ENCODE measurements at regions not wholly inside any gene's neighbourhood (a gene's known extent, or its start where the extent isn't known, plus 50 kb on each side); places are given as distances from the start of the nearest gene placed in this dataset.
"Not testable (repeated sequence)": the region's sequence is repeated elsewhere in the genome, so short reads cannot be mapped to it uniquely, and the experiment has no call there.

DNA sequence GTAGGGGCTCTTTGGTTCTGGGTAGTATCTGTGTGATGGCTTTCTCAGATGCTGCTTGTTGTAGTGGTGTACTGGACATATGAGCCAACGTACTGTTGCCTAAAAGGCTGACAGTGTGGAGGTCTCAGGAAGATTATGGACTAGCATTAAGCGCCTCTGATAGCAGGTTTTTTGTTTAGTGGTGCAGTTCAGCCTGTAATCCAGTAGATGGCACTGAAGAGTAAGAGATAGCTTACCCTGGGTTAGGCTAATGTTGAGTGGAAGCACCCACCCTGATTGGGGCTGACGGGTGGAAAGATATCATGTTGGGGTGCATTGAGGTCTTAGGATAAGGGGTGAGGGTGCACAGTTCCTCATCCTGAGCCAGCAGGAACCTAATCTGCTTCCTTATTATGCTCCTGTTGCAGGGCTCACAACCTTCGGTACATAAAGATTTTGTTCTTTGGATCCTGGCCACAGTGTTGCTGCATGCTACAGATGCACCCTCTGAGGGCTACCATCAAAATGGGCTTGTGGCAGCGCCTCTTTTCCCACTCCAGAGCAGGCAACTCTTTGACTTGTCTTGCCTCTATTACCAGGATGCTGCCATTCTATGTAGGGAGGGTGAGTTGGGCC is 79.6 kb downstream of the MSTN start:
- no CpG with 5 or more reads among the region's 5 CpGs for WGBS (ENCODE audit: extremely low coverage, insufficient coverage, insufficient read length)
- no peak overlapping the region for H2AK5ac ChIP-seq (ENCODE audit: low read length)
- no peaks in the 10 kb centered on the region for H3K36me3 ChIP-seq (ENCODE audit: control insufficient read depth in 1 of 2, insufficient read depth in 2 of 2, low read length in 2 of 2)
- no peak overlapping the region for H3K18ac ChIP-seq (ENCODE audit: low read length)
- H3K14ac ChIP-seq (ENCODE audit: low read length): no peak overlapping the region
- no peak overlapping the region for H2AFZ ChIP-seq (ENCODE audit: insufficient read depth, low read length, poor library complexity)
- H3K79me2 ChIP-seq (ENCODE audit: control insufficient read depth, insufficient read depth, low read length, poor library complexity): no peaks in the 10 kb centered on the region
- no peak overlapping the region for H2BK120ac ChIP-seq (ENCODE audit: insufficient read depth, low read length, poor library complexity)
- H2BK12ac ChIP-seq (ENCODE audit: low read length): no peak overlapping the region
- no peak overlapping the region for H4K8ac ChIP-seq (ENCODE audit: low read depth, low read length)
- no peak overlapping the region for H4K91ac ChIP-seq (ENCODE audit: low read depth, low read length)
- no peaks in the 10 kb centered on the region for H3K27me3 ChIP-seq (ENCODE audit: insufficient read depth, low read length)
- no peak overlapping the region for H4K12ac ChIP-seq (ENCODE audit: low read depth, low read length)
- H3K23ac ChIP-seq (ENCODE audit: low read length): no peak overlapping the region
- H2BK5ac ChIP-seq (ENCODE audit: low read depth, low read length, poor library complexity): no peak overlapping the region
- H3K4ac ChIP-seq (ENCODE audit: low read depth, low read length): no peak overlapping the region
- no peaks in the 10 kb centered on the region for H3K4me1 ChIP-seq (ENCODE audit: control insufficient read depth in 1 of 2, insufficient read depth in 2 of 2, low read length in 2 of 2)
- no peak overlapping the region for H3K4me2 ChIP-seq (ENCODE audit: low read length)
- peaks cover 9% of the 10 kb centered on the region for H3K9me3 ChIP-seq (ENCODE audit: insufficient read depth, low read depth, low read length)
- no peak overlapping the region for H3K4me3 ChIP-seq (ENCODE audit: low read depth, low read length)
- H3K79me1 ChIP-seq (ENCODE audit: low read length): no peaks in the 10 kb centered on the region
- no peak overlapping the region for H3K9ac ChIP-seq (ENCODE audit: low read length)
- no peak overlapping the region for H3K27ac ChIP-seq (ENCODE audit: low read depth, low read length)
- peak in 1 of 2 donors; percentile 38 for DNase-seq

DNA sequence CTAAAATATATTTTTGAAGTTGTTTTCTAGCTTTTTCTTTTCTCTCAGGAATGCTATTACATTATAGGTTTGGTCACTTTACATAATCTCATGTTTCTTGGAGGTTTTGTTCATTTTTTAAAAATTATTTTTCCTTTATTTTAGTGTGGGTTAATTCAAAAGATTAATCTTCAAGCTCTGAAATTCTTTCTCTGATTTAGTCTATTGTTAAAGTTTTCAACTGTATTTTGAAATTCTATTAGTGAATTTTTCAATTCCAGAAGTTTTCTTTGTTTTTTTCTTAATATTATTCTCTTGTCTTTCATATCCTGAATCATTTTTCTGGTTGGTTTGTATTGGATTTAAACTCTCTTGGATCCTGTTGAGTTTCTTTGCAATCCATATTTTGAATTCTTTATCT is 80.4 kb downstream of the MSTN start:
- H2BK5ac ChIP-seq (ENCODE audit: low read depth, low read length, poor library complexity): no peak overlapping the region
- no peak overlapping the region for H3K18ac ChIP-seq (ENCODE audit: low read length)

DNA sequence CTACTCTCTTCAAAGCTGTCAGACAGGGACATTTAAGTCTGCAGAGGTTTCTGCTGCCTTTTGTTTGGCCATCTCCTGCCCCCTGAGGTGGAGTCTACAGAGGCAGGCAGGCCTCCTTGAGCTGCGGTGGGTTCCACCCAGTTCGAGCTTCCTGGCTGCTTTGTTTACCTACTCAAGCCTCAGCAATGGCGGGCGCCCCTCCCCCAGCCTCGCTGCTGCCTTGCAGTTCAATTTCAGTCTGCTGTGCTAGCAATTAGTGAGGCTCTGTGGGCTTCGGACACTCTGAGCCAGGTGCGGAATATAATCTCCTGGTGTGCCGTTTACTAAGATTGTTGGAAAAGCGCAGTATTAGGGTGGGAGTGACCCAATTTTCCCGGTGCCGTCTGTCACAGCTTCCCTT is 86.0 kb downstream of the MSTN start:
- H3K18ac ChIP-seq (ENCODE audit: low read length); H3K27me3 ChIP-seq (ENCODE audit: insufficient read depth, low read length); H2AFZ ChIP-seq (ENCODE audit: insufficient read depth, low read length, poor library complexity); DNase-seq; H3K23ac ChIP-seq (ENCODE audit: low read length); H4K8ac ChIP-seq (ENCODE audit: low read depth, low read length); H4K91ac ChIP-seq (ENCODE audit: low read depth, low read length); H3K4me1 ChIP-seq (ENCODE audit: control insufficient read depth in 1 of 2, insufficient read depth in 2 of 2, low read length in 2 of 2); H3K9ac ChIP-seq (ENCODE audit: low read length); H3K4me2 ChIP-seq (ENCODE audit: low read length); H3K79me2 ChIP-seq (ENCODE audit: control insufficient read depth, insufficient read depth, low read length, poor library complexity); H3K27ac ChIP-seq (ENCODE audit: low read depth, low read length); H2BK120ac ChIP-seq (ENCODE audit: insufficient read depth, low read length, poor library complexity); H2BK5ac ChIP-seq (ENCODE audit: low read depth, low read length, poor library complexity); H3K14ac ChIP-seq (ENCODE audit: low read length); H3K79me1 ChIP-seq (ENCODE audit: low read length); H2BK12ac ChIP-seq (ENCODE audit: low read length); H3K4me3 ChIP-seq (ENCODE audit: low read depth, low read length); H4K12ac ChIP-seq (ENCODE audit: low read depth, low read length); H3K9me3 ChIP-seq (ENCODE audit: insufficient read depth, low read depth, low read length); H3K4ac ChIP-seq (ENCODE audit: low read depth, low read length); H2AK5ac ChIP-seq (ENCODE audit: low read length); H3K36me3 ChIP-seq (ENCODE audit: control insufficient read depth in 1 of 2, insufficient read depth in 2 of 2, low read length in 2 of 2): not testable (repeated sequence)
- WGBS (ENCODE audit: extremely low coverage, insufficient coverage, insufficient read length): no CpG with 5 or more reads among the region's 11 CpGs

More for the DNA sequence above, 80.4 kb downstream of the MSTN start:
- H3K9ac ChIP-seq (ENCODE audit: low read length): no peak overlapping the region
- no peaks in the 10 kb centered on the region for H3K79me1 ChIP-seq (ENCODE audit: low read length)
- no peak overlapping the region for H2BK12ac ChIP-seq (ENCODE audit: low read length)
- H4K8ac ChIP-seq (ENCODE audit: low read depth, low read length): no peak overlapping the region
- peaks cover 9% of the 10 kb centered on the region for H3K9me3 ChIP-seq (ENCODE audit: insufficient read depth, low read depth, low read length)
- H3K4me1 ChIP-seq (ENCODE audit: control insufficient read depth in 1 of 2, insufficient read depth in 2 of 2, low read length in 2 of 2): no peaks in the 10 kb centered on the region
- no peaks in the 10 kb centered on the region for H3K79me2 ChIP-seq (ENCODE audit: control insufficient read depth, insufficient read depth, low read length, poor library complexity)
- no peak overlapping the region for H3K4me3 ChIP-seq (ENCODE audit: low read depth, low read length)
- H3K14ac ChIP-seq (ENCODE audit: low read length): no peak overlapping the region
- no peak overlapping the region for H2AK5ac ChIP-seq (ENCODE audit: low read length)
- H3K27ac ChIP-seq (ENCODE audit: low read depth, low read length): no peak overlapping the region
- no peak for DNase-seq
- H3K4ac ChIP-seq (ENCODE audit: low read depth, low read length): no peak overlapping the region
- H3K4me2 ChIP-seq (ENCODE audit: low read length): no peak overlapping the region
- H4K12ac ChIP-seq (ENCODE audit: low read depth, low read length): no peak overlapping the region
- no peak overlapping the region for H3K23ac ChIP-seq (ENCODE audit: low read length)
- no peaks in the 10 kb centered on the region for H3K36me3 ChIP-seq (ENCODE audit: control insufficient read depth in 1 of 2, insufficient read depth in 2 of 2, low read length in 2 of 2)
- H4K91ac ChIP-seq (ENCODE audit: low read depth, low read length): no peak overlapping the region
- no peak overlapping the region for H2BK120ac ChIP-seq (ENCODE audit: insufficient read depth, low read length, poor library complexity)
- no peaks in the 10 kb centered on the region for H3K27me3 ChIP-seq (ENCODE audit: insufficient read depth, low read length)
- H2AFZ ChIP-seq (ENCODE audit: insufficient read depth, low read length, poor library complexity): no peak overlapping the region

DNA sequence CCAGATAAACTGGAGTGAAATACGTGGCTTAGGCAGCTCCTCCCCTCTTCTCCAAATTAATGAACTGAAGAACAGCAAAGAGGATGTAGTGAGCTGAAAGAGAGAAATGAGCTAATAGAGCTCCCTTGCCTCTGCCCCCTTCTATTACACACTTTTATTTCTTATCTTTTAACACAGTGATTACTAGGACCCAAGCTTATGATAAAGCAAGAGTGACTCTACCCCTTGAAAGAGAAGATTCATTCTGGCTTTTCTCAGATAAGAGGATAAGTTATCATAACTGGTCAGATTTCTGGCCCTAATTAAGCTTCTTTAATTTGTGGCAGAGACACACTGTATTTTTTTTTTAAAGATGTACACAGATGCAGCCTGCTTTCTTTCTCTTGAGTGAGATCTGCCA is 102.2 kb downstream of the MSTN start:
- no peak overlapping the region for H2BK12ac ChIP-seq (ENCODE audit: low read length)
- H2BK120ac ChIP-seq (ENCODE audit: insufficient read depth, low read length, poor library complexity): no peak overlapping the region
- H4K8ac ChIP-seq (ENCODE audit: low read depth, low read length): no peak overlapping the region
- H3K9me3 ChIP-seq (ENCODE audit: insufficient read depth, low read depth, low read length): no peaks in the 10 kb centered on the region
- WGBS (ENCODE audit: extremely low coverage, insufficient coverage, insufficient read length): no CpG with 5 or more reads among the region's 1 CpG
- no peak overlapping the region for H3K4me2 ChIP-seq (ENCODE audit: low read length)
- H3K4me1 ChIP-seq (ENCODE audit: control insufficient read depth in 1 of 2, insufficient read depth in 2 of 2, low read length in 2 of 2): no peaks in the 10 kb centered on the region
- no peak overlapping the region for H3K14ac ChIP-seq (ENCODE audit: low read length)
- H3K4me3 ChIP-seq (ENCODE audit: low read depth, low read length): no peak overlapping the region
- DNase-seq: no peak
- no peak overlapping the region for H3K18ac ChIP-seq (ENCODE audit: low read length)
- H2AFZ ChIP-seq (ENCODE audit: insufficient read depth, low read length, poor library complexity): no peak overlapping the region
- H3K27ac ChIP-seq (ENCODE audit: low read depth, low read length): no peak overlapping the region
- H3K9ac ChIP-seq (ENCODE audit: low read length): no peak overlapping the region
- no peak overlapping the region for H3K4ac ChIP-seq (ENCODE audit: low read depth, low read length)
- no peaks in the 10 kb centered on the region for H3K79me1 ChIP-seq (ENCODE audit: low read length)
- H3K23ac ChIP-seq (ENCODE audit: low read length): no peak overlapping the region
- no peak overlapping the region for H4K91ac ChIP-seq (ENCODE audit: low read depth, low read length)
- H4K12ac ChIP-seq (ENCODE audit: low read depth, low read length): no peak overlapping the region
- H3K36me3 ChIP-seq (ENCODE audit: control insufficient read depth in 1 of 2, insufficient read depth in 2 of 2, low read length in 2 of 2): no peaks in the 10 kb centered on the region
- no peak overlapping the region for H2BK5ac ChIP-seq (ENCODE audit: low read depth, low read length, poor library complexity)
- no peaks in the 10 kb centered on the region for H3K27me3 ChIP-seq (ENCODE audit: insufficient read depth, low read length)
- H2AK5ac ChIP-seq (ENCODE audit: low read length): no peak overlapping the region
- H3K79me2 ChIP-seq (ENCODE audit: control insufficient read depth, insufficient read depth, low read length, poor library complexity): no peaks in the 10 kb centered on the region

Data from trophoblast cell (in vitro differentiated cells and primary cell).